GM21737 (cell line): ENCODE measurements at regions not wholly inside any gene's neighbourhood (a gene's known extent, or its start where the extent isn't known, plus 50 kb on each side); places are given as distances from the start of the nearest gene placed in this dataset.
"Not testable (repeated sequence)": the region's sequence is repeated elsewhere in the genome, so short reads cannot be mapped to it uniquely, and the experiment has no call there.

Experiments
- ATAC-seq: cut with Tn5 transposase; IDR thresholded peaks from one replicate; pipeline ENCODE4 v1.9.1; 2021; ENCODE audit warnings: mild to moderate bottlenecking, moderate library complexity; ENCODE audit not compliant: unreplicated experiment

GRCh38 chr12:13368431-13368830, 171.9 kb downstream of the EMP1 start:
- ATAC-seq = no peak

- no peak for ATAC-seq
Measured at GRCh38 chr12:13367973-13368372, 171.4 kb downstream of the EMP1 start.

DNA sequence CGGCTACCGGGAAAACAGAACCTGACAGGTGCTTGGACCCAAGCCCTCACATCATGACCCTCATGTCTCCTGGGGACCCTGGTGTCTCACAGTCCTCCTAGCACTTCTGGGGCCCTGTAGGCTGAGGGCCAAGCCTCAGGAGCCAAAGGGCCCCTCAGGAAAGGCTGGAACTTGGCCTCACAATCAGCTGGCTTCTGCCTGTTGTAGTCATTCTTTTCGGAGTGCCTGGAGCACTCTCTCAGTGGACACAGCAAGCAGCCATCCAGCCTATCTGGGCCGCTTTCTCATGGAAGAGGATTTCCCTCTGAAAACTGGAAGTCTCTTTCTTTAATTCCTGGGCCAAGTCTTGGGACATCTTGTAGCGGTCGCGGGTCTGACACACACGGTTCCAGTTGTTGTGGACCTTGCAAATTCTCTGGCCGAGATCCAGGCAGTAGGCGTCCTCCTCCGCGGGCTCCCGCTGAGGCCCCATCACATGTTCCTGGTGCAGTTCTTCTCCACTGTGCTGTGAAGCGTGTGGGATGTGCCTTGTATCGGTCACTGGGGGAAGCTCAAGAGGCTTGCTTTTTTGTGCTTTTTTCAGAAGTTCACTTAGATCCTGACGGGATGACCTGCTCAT, 169.3 kb downstream of the EMP1 start:
- no peak for ATAC-seq

DNA sequence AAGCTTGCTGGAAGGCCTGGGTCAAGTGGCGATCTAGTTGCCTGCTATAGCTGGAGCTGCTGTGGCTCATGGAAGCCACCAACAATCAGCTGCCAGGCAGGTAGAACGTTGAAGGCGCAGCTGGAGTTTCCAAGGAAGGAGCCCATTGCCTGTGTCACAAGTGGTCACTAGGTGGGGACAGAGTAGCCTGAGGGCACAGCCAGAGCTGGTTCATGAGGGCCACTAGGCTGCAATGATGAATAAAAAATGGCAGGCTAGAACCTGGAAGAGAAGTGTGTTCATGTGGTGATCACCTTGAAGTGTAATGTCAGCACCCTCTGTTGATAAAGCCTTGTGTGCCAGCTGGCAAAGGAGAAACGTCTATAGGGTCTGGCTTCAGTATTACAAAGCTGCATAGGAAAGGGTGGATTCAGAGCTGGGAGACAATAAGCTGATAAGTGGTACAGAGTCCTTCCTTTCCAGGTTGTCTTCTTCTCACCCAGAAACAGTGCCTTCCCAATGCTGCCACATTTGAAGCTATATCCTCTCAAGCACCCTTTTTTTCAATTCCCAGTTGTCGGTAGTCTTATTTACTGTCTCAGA, 165.8 kb downstream of the EMP1 start:
- peak; percentile 83 for ATAC-seq

- no peak for ATAC-seq
Measured at GRCh38 chr12:13359636-13360035, 163.1 kb downstream of the EMP1 start.

DNA sequence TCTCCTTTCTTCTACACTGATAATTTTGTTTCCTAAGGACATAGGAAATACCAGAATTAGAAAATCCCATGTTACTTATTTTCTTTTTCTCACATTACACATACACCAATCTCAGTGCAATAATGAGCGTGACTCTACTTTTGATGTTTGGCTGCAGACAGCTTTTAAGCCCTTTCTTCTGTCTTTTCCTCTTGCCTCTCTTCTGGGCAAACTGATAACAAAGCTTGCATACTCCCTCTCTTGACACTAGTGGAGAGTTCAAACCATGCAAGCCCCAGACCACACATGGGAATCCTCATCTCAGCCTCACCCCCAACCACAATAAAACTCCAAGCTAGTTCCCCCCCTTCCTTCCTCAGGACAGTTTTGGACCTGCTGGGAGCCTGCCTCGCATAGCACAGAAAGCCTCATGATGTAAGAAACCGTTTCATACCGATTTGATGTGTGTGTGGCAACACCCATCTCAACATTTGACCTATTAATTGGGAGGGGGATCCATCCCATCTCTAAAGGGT, 161.9 kb downstream of the EMP1 start:
- ATAC-seq = no peak

- ATAC-seq = no peak
Measured at GRCh38 chr12:13350946-13351345, 154.4 kb downstream of the EMP1 start.

GRCh38 chr12:13350381-13350780, 153.9 kb downstream of the EMP1 start:
- no peak for ATAC-seq

GRCh38 chr12:13348464-13348863, 151.9 kb downstream of the EMP1 start:
- no peak for ATAC-seq

- ATAC-seq = no peak
Measured at GRCh38 chr12:13347241-13348043, 150.9 kb downstream of the EMP1 start.

DNA sequence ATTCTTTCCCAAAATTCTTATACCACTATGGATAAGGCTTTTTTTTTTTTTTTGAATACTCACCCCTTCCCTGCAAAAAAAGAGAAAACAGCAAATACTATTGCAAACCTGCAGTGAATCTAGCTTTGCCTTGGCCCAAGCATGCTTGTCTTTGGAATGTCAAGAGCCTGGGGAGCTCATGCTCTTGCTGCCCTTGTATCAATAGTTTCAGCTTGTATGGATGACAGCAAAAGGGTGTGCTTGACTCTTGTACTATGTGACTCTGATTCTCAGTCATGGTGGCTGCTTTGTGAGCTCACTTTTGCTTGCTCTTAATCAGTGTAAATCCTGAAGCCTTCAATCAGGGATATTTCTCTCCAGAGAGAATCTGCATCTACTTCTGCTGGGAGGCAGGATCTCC, 149.2 kb downstream of the EMP1 start:
- no peak for ATAC-seq

GRCh38 chr12:13343375-13343774, 146.8 kb downstream of the EMP1 start:
- ATAC-seq = no peak

GRCh38 chr12:13342971-13343370, 146.4 kb downstream of the EMP1 start:
- ATAC-seq = no peak

DNA sequence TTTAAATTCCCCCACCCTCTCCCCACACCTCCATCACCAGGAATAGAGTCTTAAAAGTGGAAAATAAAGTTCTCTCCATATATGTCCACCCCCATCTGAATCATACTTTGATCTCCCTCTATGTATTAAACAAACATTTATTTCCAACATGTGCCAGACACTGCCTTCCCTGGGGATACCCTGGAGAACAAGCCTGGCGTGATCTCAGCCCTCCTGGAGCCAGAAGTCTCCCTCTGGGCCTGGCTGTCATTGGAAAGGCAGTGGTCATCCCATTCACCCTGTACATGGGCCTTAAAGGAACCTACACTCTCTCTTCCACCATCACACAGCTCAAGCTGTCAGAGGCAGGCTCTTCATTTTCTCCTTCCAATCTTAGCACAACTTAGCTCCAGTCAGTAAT, 143.6 kb downstream of the EMP1 start:
- ATAC-seq = no peak

DNA sequence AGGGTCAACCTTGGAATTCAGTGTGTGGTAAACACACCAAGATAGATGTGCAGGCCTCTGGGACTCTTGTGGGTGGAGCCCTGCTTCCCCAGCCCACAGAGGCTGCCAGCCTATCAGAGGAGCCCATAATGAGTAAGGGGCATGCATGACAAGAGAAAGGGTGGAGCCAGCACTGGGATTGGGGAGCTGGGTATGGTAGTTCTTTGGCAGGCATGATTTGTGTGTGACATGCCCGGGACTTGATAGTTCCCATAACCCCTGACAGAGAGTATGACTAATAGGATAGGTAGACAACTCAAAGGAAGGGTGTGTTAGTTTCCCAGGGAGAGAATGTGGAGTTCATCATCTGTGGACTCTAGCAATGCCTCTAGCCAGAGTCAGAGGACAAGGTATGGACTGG, 143.0 kb downstream of the EMP1 start:
- ATAC-seq = no peak

DNA sequence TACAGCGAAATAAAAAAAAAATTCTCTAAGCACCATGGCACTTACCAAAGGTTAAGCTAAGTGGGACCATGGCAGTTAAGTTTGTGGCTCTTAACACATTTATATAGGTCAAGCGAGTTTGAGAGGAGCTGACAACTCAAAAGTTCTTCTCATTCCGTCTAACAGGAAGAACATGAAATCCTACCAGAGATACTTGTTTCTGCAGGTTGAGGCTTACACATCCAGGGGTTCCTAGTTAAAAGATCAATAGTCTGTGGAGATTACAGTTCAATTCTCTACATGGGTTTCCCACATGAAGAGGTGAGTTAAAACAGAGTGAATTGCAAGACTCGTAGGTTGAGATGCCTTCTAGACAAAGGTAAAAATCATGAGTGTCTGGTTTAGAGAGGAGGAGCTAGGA, 142.6 kb downstream of the EMP1 start:
- no peak for ATAC-seq

- no peak for ATAC-seq
Measured at GRCh38 chr12:13337791-13338190, 141.3 kb downstream of the EMP1 start.

DNA sequence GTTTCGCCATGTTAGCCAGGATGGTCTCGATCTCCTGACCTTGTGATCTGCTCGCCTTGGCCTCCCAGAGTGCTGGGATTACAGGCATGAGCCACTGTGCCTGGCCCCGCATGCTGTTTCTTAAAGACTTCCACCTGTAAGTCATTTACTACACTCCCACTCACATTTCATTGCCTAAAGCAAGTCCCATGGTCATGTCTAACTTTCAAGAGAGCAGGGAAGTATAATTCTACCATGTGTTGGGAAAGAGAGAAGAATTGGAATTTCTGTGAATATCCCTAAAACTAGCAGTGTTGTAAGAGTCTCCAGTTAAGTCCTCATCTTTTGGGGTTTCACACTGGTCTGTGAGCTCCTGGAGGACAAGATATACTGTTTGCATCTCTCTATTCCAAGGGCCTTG, 139.7 kb downstream of the EMP1 start:
- ATAC-seq = no peak

DNA sequence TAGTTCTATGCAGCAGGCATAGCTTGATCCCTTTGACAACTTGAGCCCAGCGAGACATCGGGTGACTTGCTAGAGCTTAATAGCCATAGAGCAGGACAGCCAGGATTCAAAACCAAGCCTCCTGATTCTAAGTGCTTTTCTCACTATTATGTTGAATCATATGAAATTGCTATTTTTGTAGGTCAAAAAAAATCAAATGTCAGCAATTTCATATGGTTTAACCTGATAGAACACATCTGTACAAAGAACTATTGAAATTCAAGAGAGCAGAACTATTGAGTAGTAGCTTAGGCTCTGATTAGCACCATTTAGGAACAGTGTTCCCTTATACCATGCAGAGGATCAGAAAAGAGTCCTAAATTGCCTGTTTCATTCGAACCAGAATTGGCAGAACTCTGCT, 132.0 kb downstream of the EMP1 start:
- ATAC-seq = no peak

DNA sequence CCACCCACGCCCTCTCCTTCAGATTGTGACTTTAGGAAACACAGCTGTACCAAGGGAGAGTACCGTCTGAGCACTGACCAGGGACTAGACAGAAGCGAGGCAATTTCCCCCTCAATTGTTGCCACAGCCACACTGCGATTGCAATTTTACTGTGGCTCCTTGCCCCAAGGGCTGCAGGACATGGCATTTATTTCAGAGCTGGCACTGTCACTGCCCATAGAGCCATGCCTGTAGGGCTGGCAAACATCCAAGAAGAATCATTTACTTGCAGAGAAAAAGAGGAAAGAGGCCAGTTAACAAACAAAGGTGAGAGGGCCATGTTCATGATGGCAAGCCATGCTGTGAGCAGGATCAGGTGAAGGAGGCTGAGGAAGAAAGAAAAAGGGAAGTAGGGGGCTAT, 129.6 kb downstream of the EMP1 start:
- no peak for ATAC-seq

DNA sequence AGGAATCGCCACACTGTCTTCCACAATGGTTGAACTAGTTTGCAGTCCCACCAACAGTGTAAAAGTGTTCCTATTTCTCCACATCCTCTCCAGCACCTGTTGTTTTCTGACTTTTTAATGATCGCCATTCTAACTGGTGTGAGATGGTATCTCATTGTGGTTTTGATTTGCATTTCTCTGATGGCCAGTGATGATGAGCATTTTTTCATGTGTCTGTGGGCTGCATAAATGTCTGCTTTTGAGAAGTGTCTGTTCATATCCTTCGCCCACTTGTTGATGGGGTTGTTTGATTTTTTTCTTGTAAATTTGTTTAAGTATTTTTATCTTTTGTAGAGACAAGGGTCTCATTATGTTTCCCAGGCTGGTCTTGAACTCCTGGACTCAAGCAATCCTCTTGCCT, 128.5 kb downstream of the EMP1 start:
- ATAC-seq = not testable (repeated sequence)
